CD4-positive, alpha-beta memory T cell (primary cell): ENCODE measurements at regions not wholly inside any gene's neighbourhood (a gene's known extent, or its start where the extent isn't known, plus 50 kb on each side); places are given as distances from the start of the nearest gene placed in this dataset.
"Not testable (repeated sequence)": the region's sequence is repeated elsewhere in the genome, so short reads cannot be mapped to it uniquely, and the experiment has no call there.

Experiments used
- CTCF ChIA-PET: fragments of 350-600 bp; sonication (Branson Sonifier 250); formaldehyde crosslinking; loops from one replicate; lab custom pipeline; 2021; ENCODE audit warnings: inconsistent platforms; ENCODE audit not compliant: partially characterized antibody; lab: Charles Lee
- POLR2A ChIA-PET: fragments of 350-600 bp; sonication (Branson Sonifier 250); formaldehyde crosslinking; loops from one replicate; lab custom pipeline; 2021; ENCODE audit not compliant: partially characterized antibody; lab: Charles Lee
- DNase-seq, 5 donors: peaks; one replicate each; pipeline versions ENCODE4 v3.0.0 to v3.0.0-alpha.2; 2020 to 2022; ENCODE audit warnings: mixed read lengths in 1 of 5
- H3K27ac ChIP-seq: one replicate; pipeline ENCODE4 v1.7.0; 2013; ENCODE audit warnings: low read depth, low read length
- H3K27me3 ChIP-seq: 2 replicates; pipeline ENCODE4 v1.7.0; 2013; ENCODE audit warnings: mild to moderate bottlenecking, low read length, moderate library complexity; ENCODE audit not compliant: insufficient read depth
- H3K36me3 ChIP-seq: 2 replicates; pipeline ENCODE4 v1.7.0; 2013; ENCODE audit warnings: mild to moderate bottlenecking, low read length, moderate library complexity; ENCODE audit not compliant: insufficient read depth
- H3K4me1 ChIP-seq: 2 replicates; pipeline ENCODE4 v1.7.0; 2013; ENCODE audit warnings: mild to moderate bottlenecking, low read length, moderate library complexity; ENCODE audit not compliant: insufficient read depth
- H3K4me3 ChIP-seq, 2 donors: one replicate each; pipeline ENCODE4 v1.7.0; 2013; ENCODE audit warnings: low read length in 2 of 2, mild to moderate bottlenecking in 1 of 2
- H3K9me3 ChIP-seq, 2 donors: one replicate each; pipeline ENCODE4 v1.7.0; 2013; ENCODE audit warnings: low read length in 2 of 2, control low read depth in 1 of 2; ENCODE audit not compliant: control insufficient read depth in 1 of 2
- H3K27ac Mint-ChIP-seq, 7 donors: one replicate each; pipeline ENCODE4 v1.8.0; 2020 to 2021; ENCODE audit warnings: mixed read lengths in 7 of 7, mild to moderate bottlenecking in 6 of 7, inconsistent platforms in 3 of 7, moderate library complexity in 3 of 7
- H3K27me3 Mint-ChIP-seq, 2 donors: one replicate each; pipeline ENCODE4 v1.8.0; 2020 to 2021; ENCODE audit warnings: mixed read lengths in 2 of 2
- H3K36me3 Mint-ChIP-seq, 2 donors: one replicate each; pipeline ENCODE4 v1.8.0; 2020 to 2021; ENCODE audit warnings: mixed read lengths in 2 of 2, inconsistent platforms in 1 of 2, mild to moderate bottlenecking in 1 of 2
- H3K4me1 Mint-ChIP-seq, 4 donors: one replicate each; pipeline ENCODE4 v1.8.0; 2020 to 2021; ENCODE audit warnings: mixed read lengths in 4 of 4, mild to moderate bottlenecking in 1 of 4
- H3K4me3 Mint-ChIP-seq, 8 donors: one replicate each; pipeline ENCODE4 v1.8.0; 2020 to 2021; ENCODE audit warnings: mixed read lengths in 8 of 8, mild to moderate bottlenecking in 7 of 8, moderate library complexity in 6 of 8, inconsistent platforms in 3 of 8
- H3K9me3 Mint-ChIP-seq, 8 donors: one replicate each; pipeline ENCODE4 v1.8.0; 2020 to 2021; ENCODE audit warnings: mixed read lengths in 8 of 8, mild to moderate bottlenecking in 5 of 8, inconsistent platforms in 3 of 8, moderate library complexity in 1 of 8
- intact Hi-C: fragments of 100-400 bp; cut with micrococcal nuclease; formaldehyde crosslinking; loops from one replicate; pipeline ENCODE4 v1.15.1; 2023

DNA sequence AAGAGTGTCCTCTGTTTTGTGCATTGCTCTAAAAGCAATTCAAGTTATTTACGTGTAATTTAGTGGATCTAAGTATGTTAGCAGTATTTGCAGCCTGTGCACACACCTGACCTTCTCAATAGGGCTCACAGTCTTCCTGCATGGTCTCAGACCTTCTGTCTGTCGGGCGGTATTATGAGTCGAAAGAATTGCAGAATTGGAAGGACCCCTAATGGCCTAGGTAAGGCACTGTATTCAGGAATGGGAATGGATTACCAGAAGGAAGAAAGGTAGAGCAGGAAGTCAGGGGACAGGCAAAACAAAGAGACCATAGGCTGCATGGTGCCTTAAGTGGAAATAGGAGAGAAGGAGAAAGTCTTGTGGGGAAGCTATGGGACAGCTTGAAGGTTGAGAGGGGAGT lies 341.6 kb downstream of the VRK1 start:
- peaks cover 0 to 3% of the 10 kb centered on the region in 2 donors for H3K36me3 Mint-ChIP-seq
- H3K4me1 ChIP-seq: no peaks in the 10 kb centered on the region
- no peak overlapping the region for H3K27ac Mint-ChIP-seq
- H3K4me3 ChIP-seq: no peak overlapping the region
- no peaks in the 10 kb centered on the region for H3K27me3 Mint-ChIP-seq
- no peaks in the 10 kb centered on the region for H3K9me3 ChIP-seq
- H3K4me3 Mint-ChIP-seq: no peak overlapping the region
- ChIA-PET CTCF (no interaction called here), POLR2A (no interaction called here)
- intact Hi-C loops: no loop called here
- peaks cover 0 to 9% (median 3%) of the 10 kb centered on the region in 8 donors for H3K9me3 Mint-ChIP-seq
- H3K27me3 ChIP-seq: no peaks in the 10 kb centered on the region
- H3K27ac ChIP-seq: no peak overlapping the region
- H3K36me3 ChIP-seq: no peaks in the 10 kb centered on the region
- no peak for DNase-seq
- H3K4me1 Mint-ChIP-seq: peaks cover 5 to 9% (median 6%) of the 10 kb centered on the region in 4 donors

DNA sequence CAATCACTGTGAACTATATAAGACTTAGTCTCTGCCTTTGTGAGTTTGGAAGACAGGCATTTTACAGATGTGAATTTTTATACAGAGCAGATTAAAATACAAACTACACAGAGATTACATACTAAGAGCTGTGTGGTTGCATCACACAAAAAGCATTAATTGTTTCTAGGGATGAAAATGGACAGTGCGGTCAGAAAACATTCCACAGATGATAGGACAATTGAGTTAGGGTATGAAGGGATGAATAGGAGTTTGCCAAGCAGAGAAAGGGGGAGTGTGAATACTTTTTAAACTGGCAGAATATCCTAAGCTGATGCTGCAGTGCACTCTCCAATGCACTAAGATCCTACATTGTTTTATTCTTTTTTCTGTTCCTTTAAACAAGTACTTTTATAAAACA lies 345.8 kb downstream of the VRK1 start:
- no peaks in the 10 kb centered on the region for H3K27me3 ChIP-seq
- CTCF ChIA-PET: no interaction called here
- H3K9me3 ChIP-seq: no peaks in the 10 kb centered on the region
- no peaks in the 10 kb centered on the region for H3K4me1 ChIP-seq
- Mint-ChIP-seq H3K27ac (no peak overlapping the region), H3K9me3 (no peaks in the 10 kb centered on the region), H3K4me3 (no peak overlapping the region), H3K27me3 (peaks cover 0 to 1% of the 10 kb centered on the region in 2 donors), H3K36me3 (no peaks in the 10 kb centered on the region), H3K4me1 (peaks cover 0 to 2% (median under 1%) of the 10 kb centered on the region in 4 donors)
- POLR2A ChIA-PET: no interaction called here
- no peak overlapping the region for H3K4me3 ChIP-seq
- H3K27ac ChIP-seq: no peak overlapping the region
- H3K36me3 ChIP-seq: no peaks in the 10 kb centered on the region
- intact Hi-C loops: no loop called here
- no peak for DNase-seq

DNA sequence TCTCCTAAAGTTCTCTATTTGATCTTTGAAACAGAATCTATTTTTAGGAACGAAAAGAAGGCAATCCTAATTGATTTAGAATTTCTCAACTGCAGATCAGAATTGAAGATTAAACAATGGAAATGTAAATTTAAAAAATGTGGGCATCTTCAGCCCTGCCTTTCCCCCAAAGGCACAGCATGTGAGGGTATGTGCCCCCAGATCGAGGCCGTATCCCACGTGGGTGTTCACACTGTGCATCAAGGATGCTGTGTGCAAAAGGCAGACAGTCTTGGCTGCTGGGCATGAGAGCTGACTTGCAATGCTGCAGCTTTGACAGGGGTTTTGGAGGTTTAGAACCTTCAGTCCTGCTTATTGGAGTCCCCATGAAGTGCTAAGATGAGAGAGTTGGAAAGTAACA lies 346.3 kb downstream of the VRK1 start:
- Histone ChIP-seq H3K36me3 (no peaks in the 10 kb centered on the region), H3K27ac (no peak overlapping the region), H3K9me3 (no peaks in the 10 kb centered on the region), H3K4me3 (no peak overlapping the region), H3K27me3 (no peaks in the 10 kb centered on the region), H3K4me1 (no peaks in the 10 kb centered on the region)
- Mint-ChIP-seq H3K27ac (no peak overlapping the region), H3K27me3 (peaks cover 0 to 1% of the 10 kb centered on the region in 2 donors), H3K4me1 (no peaks in the 10 kb centered on the region), H3K36me3 (no peaks in the 10 kb centered on the region), H3K9me3 (no peaks in the 10 kb centered on the region), H3K4me3 (no peak overlapping the region)
- intact Hi-C loops: no loop called here
- ChIA-PET CTCF (no interaction called here), POLR2A (no interaction called here)
- DNase-seq: no peak

DNA sequence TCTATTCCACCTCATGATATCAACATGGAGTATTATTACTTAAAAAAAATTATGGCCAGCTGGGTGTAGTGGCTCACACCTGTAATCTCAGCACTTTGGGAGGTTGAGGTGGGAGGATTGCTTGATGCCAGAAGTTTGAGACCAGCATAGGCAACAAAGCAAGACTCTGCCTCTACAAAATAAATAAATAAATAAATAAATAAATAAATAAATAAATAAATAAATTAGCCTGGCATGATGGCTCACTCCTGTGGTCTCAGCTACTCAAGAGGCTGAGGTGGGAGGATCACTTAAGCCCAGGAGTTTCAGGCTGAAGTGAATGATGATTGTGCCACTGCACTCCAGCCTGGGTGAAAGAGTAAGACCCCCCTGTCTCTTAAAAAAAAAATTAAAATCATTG lies 350.8 kb downstream of the VRK1 start:
- CTCF ChIA-PET, POLR2A ChIA-PET: not testable (repeated sequence)

DNA sequence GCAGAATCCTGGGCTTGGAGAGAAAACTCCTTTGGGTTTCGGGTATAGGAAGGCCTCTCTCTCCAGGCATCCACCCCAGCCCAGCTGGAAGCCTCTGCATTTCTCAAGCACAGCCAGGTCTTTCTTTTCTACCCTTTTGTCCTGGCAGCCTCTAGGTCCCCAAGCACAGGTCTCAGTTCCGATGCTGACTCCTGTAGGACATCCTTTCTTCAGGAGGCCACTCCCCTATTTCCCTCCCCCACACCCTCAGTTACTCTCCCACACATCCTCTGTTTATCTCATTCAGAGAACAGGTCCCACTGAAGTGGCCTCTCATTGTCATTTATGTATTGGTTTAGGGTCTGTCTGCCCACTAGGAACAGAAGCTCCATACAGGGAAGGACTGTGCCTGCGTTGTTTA lies 352.6 kb downstream of the VRK1 start:
- H3K4me1 ChIP-seq: no peaks in the 10 kb centered on the region
- CTCF ChIA-PET: no interaction called here
- H3K27ac ChIP-seq: no peak overlapping the region
- H3K36me3 Mint-ChIP-seq: no peaks in the 10 kb centered on the region
- no peak for DNase-seq
- no peak overlapping the region for H3K27ac Mint-ChIP-seq
- H3K9me3 ChIP-seq: no peaks in the 10 kb centered on the region
- no peaks in the 10 kb centered on the region for H3K27me3 ChIP-seq
- no peak overlapping the region for H3K4me3 Mint-ChIP-seq
- no peaks in the 10 kb centered on the region for H3K9me3 Mint-ChIP-seq
- no peaks in the 10 kb centered on the region for H3K36me3 ChIP-seq
- H3K4me3 ChIP-seq: no peak overlapping the region
- POLR2A ChIA-PET: no interaction called here
- intact Hi-C loops: no loop called here
- H3K27me3 Mint-ChIP-seq: peaks cover 3 to 4% of the 10 kb centered on the region in 2 donors
- peaks cover 0 to 2% (median under 1%) of the 10 kb centered on the region in 4 donors for H3K4me1 Mint-ChIP-seq

More for the DNA sequence above, 350.8 kb downstream of the VRK1 start:
- H3K27me3 Mint-ChIP-seq, H3K4me3 ChIP-seq, intact Hi-C loops, H3K27ac ChIP-seq, H3K36me3 ChIP-seq, H3K4me3 Mint-ChIP-seq, H3K4me1 ChIP-seq, H3K36me3 Mint-ChIP-seq, DNase-seq, H3K9me3 ChIP-seq, H3K27me3 ChIP-seq, H3K27ac Mint-ChIP-seq, H3K9me3 Mint-ChIP-seq, H3K4me1 Mint-ChIP-seq: not testable (repeated sequence)

DNA sequence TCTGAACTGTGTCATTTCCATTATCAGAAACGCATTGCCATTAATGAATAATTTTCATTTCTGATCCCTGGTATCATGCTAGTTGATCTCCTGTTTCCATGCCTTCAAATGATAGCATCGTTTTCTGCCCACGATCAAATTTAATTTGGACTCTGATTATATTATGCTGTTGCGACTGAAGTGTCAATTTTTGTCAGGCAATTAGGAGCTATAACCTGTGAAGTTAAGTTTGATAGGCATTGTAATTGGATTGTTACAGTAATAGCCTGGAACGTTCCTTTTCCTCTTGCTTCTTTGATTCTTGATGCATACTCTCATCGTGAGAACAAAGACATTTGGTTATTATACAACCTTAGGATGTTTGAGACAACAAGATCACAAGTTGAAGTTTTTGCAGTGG lies 356.3 kb downstream of the VRK1 start:
- intact Hi-C loops: no loop called here
- CTCF ChIA-PET: no interaction called here

DNA sequence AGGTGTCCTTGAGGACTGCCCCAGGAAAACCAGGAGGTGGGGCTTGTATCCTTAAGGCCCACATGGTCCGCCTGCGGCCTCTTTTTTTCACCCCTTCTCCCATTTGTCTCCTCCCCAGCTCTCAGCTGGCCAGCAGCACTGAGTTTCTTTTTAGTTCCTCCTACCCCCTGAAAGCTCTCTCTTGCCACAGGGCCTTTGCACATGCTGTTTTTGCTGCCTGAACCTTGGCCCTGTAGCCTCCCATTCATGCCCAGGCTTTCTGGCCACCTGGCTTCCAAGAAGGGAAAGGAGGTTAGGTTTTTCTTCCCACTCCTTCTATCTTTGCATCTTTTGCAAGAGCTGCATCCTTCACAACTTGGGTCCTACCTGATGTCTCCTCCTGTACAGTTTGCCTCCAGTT lies 358.1 kb downstream of the VRK1 start:
- no peak overlapping the region for H3K4me3 ChIP-seq
- H3K27ac ChIP-seq: no peak overlapping the region
- H3K27ac Mint-ChIP-seq: no peak overlapping the region
- POLR2A ChIA-PET: no interaction called here
- H3K4me3 Mint-ChIP-seq: no peak overlapping the region
- peaks cover 0 to 1% of the 10 kb centered on the region in 2 donors for H3K36me3 Mint-ChIP-seq
- no peaks in the 10 kb centered on the region for H3K36me3 ChIP-seq
- H3K4me1 Mint-ChIP-seq: peaks cover 0 to 2% (median under 1%) of the 10 kb centered on the region in 4 donors
- CTCF ChIA-PET: no interaction called here
- H3K9me3 Mint-ChIP-seq: peaks cover 0 to 18% (median 7%) of the 10 kb centered on the region in 8 donors
- no peaks in the 10 kb centered on the region for H3K4me1 ChIP-seq
- H3K27me3 Mint-ChIP-seq: peaks cover 9 to 10% of the 10 kb centered on the region in 2 donors
- no peak for DNase-seq
- no peaks in the 10 kb centered on the region for H3K9me3 ChIP-seq
- intact Hi-C loops: no loop called here
- H3K27me3 ChIP-seq: no peaks in the 10 kb centered on the region

More for the DNA sequence above, 356.3 kb downstream of the VRK1 start:
- H3K36me3 ChIP-seq: no peaks in the 10 kb centered on the region
- H3K9me3 ChIP-seq: no peaks in the 10 kb centered on the region
- no peaks in the 10 kb centered on the region for H3K4me1 ChIP-seq
- H3K9me3 Mint-ChIP-seq: peaks cover 0 to 4% (median 0%) of the 10 kb centered on the region in 8 donors
- no peaks in the 10 kb centered on the region for H3K27me3 ChIP-seq
- no peak overlapping the region for H3K4me3 Mint-ChIP-seq
- H3K27me3 Mint-ChIP-seq: peaks cover 7 to 8% of the 10 kb centered on the region in 2 donors
- H3K27ac ChIP-seq: no peak overlapping the region
- peaks cover 0 to 2% (median under 1%) of the 10 kb centered on the region in 4 donors for H3K4me1 Mint-ChIP-seq
- POLR2A ChIA-PET: no interaction called here
- no peak for DNase-seq
- H3K27ac Mint-ChIP-seq: no peak overlapping the region
- no peak overlapping the region for H3K4me3 ChIP-seq
- no peaks in the 10 kb centered on the region for H3K36me3 Mint-ChIP-seq

DNA sequence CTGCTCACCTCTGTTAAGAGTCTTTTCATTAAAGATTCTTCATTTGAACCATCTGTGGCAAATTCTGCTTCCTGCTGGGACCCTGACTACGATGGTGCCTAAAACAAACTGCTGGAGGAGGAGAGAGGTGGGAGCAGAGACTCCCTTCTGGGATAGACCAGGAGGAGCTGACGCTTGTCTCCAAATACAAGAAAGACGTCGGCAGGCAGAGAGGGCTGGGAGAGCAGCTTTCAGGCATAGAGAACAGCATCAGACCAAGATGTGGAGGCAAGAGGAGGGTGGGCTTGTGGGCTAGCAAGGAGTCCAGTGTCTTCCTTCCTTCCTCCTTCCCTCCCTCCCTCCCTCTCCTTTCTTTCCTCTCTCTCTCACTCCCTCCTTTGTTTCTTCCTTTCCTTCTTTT lies 358.6 kb downstream of the VRK1 start:
- Histone ChIP-seq H3K4me1 (no peaks in the 10 kb centered on the region), H3K9me3 (no peaks in the 10 kb centered on the region), H3K36me3 (no peaks in the 10 kb centered on the region), H3K27ac (no peak overlapping the region), H3K4me3 (no peak overlapping the region), H3K27me3 (no peaks in the 10 kb centered on the region)
- intact Hi-C loops: no loop called here
- CTCF ChIA-PET: no interaction called here
- H3K27ac Mint-ChIP-seq: no peak overlapping the region
- peaks cover 0 to 1% of the 10 kb centered on the region in 2 donors for H3K36me3 Mint-ChIP-seq
- peaks cover 0 to 22% (median 8%) of the 10 kb centered on the region in 8 donors for H3K9me3 Mint-ChIP-seq
- H3K27me3 Mint-ChIP-seq: peaks cover 10% of the 10 kb centered on the region in 2 donors
- no peak overlapping the region for H3K4me3 Mint-ChIP-seq
- DNase-seq: no peak
- POLR2A ChIA-PET: no interaction called here
- peaks cover 0 to 2% (median under 1%) of the 10 kb centered on the region in 4 donors for H3K4me1 Mint-ChIP-seq
